ENCODE measurements at regions not wholly inside any gene's neighbourhood (a gene's known extent, or its start where the extent isn't known, plus 50 kb on each side); places are given as distances from the start of the nearest gene placed in this dataset.

GRCh38 chr2:136399667-136400289 is 281.8 kb upstream of the CXCR4 start:
- no peak for DNase-seq

GRCh38 chr2:136395582-136395981 is 277.6 kb upstream of the CXCR4 start:
- DNase-seq = no peak

GRCh38 chr2:136394136-136395060 is 276.4 kb upstream of the CXCR4 start:
- no peak for DNase-seq

DNA sequence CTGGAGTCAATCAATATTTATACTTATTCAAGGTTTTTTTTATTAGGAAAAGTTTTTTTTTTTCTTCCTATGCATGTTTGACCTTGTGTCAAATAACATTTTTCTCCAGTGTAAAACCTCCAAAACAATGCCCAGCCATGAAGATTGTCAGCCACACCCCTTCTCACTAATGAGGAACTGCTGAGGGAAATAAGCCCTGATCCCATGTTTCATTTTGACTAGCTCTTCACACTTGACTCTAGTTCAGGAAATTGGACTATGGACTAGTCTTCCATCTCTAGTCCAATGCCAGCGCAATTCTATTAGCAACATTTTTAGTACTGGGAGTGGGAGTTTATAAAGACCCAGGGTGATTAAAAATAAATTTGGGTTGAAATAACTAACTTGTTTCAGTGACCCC is 275.6 kb upstream of the CXCR4 start:
- DNase-seq = no peak

DNA sequence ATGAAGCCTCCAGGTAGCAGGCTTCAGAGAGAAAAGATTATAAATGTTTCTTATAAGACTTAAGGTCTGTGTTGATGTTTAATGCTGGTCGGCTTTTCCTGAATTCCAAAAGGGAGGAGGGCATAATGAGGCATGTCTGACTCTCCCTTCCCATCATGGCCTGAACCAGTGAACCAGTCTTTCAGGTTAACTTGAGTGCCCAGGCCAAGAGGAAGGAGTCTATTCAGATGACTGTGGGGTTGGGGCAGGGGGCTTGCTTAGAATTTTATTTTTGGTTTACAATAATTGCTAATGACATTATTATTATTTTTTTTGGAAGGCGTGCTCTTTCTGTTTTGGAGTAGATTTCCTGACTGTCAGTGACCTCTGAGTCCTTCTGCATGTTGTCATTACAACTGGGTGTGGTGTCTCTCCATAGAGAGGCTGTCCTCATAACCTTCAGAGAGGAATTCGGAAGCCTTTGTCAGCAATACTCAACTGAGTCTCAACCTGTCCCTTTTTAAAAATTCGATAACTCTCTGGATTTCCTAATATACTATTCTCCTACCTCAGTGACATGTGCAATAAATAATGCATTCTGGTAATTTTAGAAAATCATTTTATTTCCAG is 275.1 kb upstream of the CXCR4 start:
- DNase-seq = no peak

DNA sequence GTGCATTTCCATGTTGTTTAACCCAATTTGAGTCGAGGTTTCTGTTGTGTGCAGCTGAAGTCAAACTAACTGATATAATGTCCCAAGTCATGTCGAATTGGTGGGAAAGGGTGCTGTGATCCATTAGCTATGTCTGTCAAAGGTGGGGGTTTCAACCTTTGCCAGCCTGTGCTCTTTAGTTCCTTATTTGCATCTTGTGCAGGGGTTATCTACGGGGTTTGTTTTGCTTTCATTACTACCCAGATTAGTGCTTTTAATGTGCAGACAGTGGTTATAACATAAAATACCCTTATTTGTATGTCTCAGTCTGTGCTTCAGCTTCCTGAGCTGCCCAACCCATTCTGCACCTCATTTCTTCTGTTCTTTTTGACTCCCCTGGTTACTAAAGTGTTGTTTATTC is 271.9 kb upstream of the CXCR4 start:
- no peak for DNase-seq

DNA sequence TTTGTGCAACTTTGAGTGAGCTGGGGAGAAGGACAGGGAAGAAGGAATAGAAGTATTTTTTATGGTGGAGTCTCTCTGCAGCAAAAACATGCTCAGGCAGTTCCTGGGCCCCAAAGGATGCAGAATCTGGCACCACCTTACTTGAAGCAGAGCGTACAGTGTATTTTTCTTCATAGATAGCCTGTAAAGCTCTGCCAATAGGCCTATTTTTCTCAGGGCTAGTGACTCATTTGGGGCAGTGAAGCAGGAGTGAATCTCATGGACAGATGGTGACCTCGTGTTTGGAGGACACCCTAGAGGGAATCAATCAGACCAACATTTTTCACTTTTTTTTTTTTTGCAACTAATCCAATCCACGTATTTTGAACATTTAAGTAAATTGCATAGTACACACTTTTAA is 268.1 kb upstream of the CXCR4 start:
- DNase-seq = no peak

- peak; percentile 29 for DNase-seq
Observed at GRCh38 chr2:136384531-136385303, 266.8 kb upstream of the CXCR4 start.

GRCh38 chr2:136383167-136383566 is 265.2 kb upstream of the CXCR4 start:
- DNase-seq = no peak

DNA sequence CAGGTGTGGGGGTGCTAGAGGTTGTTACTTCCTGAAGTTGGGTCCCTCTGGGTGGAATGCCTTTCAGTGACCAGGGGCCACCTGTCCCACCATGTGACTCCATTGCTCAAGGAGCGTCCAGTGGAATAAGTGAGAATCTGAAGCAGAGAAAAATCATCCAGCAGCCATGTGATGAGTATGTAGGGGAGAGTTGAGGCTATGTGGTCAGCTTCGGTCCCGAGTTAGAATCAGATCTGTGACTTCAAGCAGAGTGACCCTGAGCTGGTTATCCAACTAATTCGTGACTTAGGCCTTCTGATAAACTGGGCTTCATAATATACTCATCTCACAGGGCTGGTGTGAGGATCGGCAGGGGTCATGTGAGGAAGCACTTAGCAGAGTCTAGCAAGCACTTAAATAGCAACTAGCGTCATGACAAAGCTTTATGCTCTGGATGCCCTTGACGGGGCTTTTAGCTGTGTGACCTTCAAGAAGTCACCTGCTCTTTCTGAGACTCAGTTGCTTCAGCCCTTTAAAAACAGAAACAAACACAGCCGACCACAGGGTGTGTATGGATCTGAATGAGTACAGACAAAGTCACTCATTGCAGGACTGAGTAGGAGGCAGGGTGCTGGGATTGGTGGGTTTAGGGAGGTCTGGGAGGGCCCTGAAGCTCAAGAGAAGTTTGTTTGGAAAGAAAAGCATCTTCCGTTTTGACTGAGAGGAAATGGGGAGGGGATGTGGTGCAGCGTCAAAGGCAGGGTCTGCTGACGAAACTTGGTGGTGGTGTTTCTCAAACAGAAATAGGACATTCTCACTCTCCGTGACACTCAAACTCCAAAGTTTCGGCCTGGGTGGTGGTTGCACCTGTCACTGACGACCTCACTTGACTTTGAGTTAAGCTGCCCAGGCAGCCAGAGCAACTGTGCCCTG is 264.0 kb upstream of the CXCR4 start:
- DNase-seq = peak; percentile 18

- DNase-seq = no peak
Observed at GRCh38 chr2:136381245-136381644, 263.3 kb upstream of the CXCR4 start.

- DNase-seq = peak; percentile 67
Observed at GRCh38 chr2:136378712-136379595, 261.0 kb upstream of the CXCR4 start.

DNA sequence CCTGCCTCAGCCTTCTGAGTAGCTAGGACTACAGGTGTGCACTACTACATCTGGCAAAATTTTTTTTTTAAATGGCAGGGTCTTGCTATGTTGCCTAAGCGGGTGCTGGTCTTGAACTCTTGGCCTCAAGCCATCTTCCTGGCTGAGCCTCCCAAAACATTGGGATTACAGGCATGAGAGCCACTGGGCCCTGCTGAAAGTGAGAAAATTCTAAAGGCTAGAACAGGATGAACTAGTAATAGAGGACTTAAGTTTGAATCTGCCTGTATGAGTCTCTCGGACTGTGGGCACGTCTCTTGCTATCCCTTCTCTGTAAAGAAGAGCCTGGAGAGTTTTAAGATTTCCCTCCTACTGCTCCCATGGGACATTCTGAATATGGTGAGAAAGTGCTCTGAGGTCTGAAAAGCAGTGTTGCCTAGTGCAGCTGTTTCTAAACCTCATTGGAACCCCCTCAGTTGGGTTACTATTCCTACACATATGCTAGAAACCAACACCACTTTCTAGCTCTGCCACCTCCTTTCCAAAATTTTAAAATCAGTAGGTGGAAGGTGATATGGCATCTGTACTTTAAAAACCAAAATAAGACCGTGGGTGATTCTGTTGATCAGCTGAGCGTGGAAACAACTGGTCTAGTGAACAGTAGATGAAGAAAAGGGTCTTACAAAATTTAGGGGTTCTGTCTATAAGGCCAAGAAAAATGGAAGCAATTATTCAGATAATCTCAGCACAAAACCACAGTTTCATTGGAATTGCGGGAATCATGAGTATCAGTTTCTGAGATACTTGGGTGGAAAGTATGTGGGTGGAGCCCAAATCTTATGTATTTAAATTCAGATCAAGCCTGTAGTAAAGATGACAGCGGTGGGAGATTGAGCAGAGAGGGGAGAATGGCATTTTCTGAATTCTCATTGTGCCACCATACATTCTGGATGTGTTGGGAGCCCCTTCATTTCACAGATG is 259.8 kb upstream of the CXCR4 start:
- no peak for DNase-seq

DNA sequence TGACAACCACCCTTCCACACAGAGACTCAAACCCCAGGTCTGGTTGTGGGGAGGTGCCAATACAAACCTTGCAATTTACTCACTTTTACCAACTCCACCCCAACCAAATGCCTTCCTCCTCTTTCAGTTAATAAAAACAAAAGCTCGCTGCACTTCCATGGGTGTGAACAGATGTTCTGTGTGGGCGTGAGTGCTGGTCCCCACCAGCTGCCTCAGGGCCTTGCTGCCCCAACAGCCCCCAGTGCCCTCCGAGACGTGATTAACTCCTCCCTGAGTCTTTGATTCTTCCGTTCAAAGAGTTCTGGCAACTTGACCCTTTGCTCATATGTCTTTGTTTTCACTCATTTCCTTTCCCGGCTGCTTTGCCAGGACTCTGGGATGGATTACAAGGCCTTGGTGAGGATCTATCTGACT is 258.9 kb upstream of the CXCR4 start:
- no peak for DNase-seq

GRCh38 chr2:136376211-136376610 is 258.3 kb upstream of the CXCR4 start:
- no peak for DNase-seq

- DNase-seq = no peak
Observed at GRCh38 chr2:136375017-136375901, 257.3 kb upstream of the CXCR4 start.

DNA sequence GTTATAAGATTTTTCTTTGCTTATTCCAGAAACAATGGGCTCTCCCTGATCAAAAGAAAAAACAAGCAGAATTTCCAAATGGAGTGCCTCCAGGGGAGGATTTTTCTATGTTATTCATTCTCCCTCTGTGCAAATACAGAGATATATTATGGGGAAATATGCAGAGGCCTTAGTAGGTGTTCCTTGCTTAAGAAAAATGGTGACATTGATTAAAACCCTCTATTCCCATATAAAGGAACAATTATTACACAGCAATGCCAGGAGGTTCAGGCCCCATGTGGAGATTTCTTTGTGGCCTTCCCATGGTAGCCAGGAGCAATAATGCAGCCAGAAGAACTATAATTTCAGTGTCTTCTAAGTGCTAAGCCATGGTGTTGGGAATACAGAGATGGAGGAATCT is 255.9 kb upstream of the CXCR4 start:
- DNase-seq = no peak

- no peak for DNase-seq
Observed at GRCh38 chr2:136373029-136373428, 255.1 kb upstream of the CXCR4 start.

- DNase-seq = no peak
Observed at GRCh38 chr2:136363900-136364299, 246.0 kb upstream of the CXCR4 start.
